H1 (cell line): ENCODE measurements at regions not wholly inside any gene's neighbourhood (a gene's known extent, or its start where the extent isn't known, plus 50 kb on each side); places are given as distances from the start of the nearest gene placed in this dataset.

Experiments
- POLR2A ChIP-seq, 2 experiments: IDR thresholded peaks; 1 replicate in 1 of 2; 2 replicates in 1 of 2; pipeline ENCODE4 v1.6.1; 2011; ENCODE audit warnings: low read depth in 2 of 2, low read length in 2 of 2, mild to moderate bottlenecking in 2 of 2; ENCODE audit errors: control extremely low read depth in 1 of 2
- RNF2 ChIP-seq: fragments of 200-900, 300-1000 bp; sonication (generic); IDR thresholded peaks from 2 replicates; pipeline ENCODE4 v1.7.1; 2016; ENCODE audit warnings: borderline replicate concordance, low read depth, mild to moderate bottlenecking, antibody characterized with exemption, low read length; ENCODE audit not compliant: poor library complexity, severe bottlenecking; ENCODE audit errors: missing control alignments

- no peak for TF ChIP-seq POLR2A (IDR thresholded peaks at IDR 0.05; ENCODE audit: control extremely low read depth in 1 of 2, low read depth in 2 of 2, low read length in 2 of 2)
- TF ChIP-seq RNF2, result no peak
Measured at GRCh38 chr18:27274901-27275300, 89.8 kb upstream of the CHST9 start.
